Bronchial epithelial cell (primary cell): ENCODE measurements at regions not wholly inside any gene's neighbourhood (a gene's known extent, or its start where the extent isn't known, plus 50 kb on each side); places are given as distances from the start of the nearest gene placed in this dataset.

Experiments
- DNase-seq: peaks from one replicate; pipeline ENCODE4 v3.0.0-alpha.2; 2010; ENCODE audit warnings: low read depth
- FAIRE-seq: peaks from 2 replicates; lab custom pipeline; 2011; peaks lifted over from hg19 to GRCh38; lab: Jason Lieb, UNC
- H3K27me3 ChIP-seq: 2 replicates; pipeline ENCODE4 v1.5.1; 2011; ENCODE audit warnings: low read length; ENCODE audit not compliant: control insufficient read depth, insufficient read depth
- H3K36me3 ChIP-seq: 2 replicates; pipeline ENCODE4 v1.5.1; 2011; ENCODE audit warnings: low read length; ENCODE audit not compliant: control insufficient read depth, insufficient read depth
- H3K4me3 ChIP-seq: 2 replicates; pipeline ENCODE4 v1.5.1; 2011; ENCODE audit warnings: mild to moderate bottlenecking, low read depth, low read length, control low read depth
- TF ChIP-seq, protein P1 (sequence below): IDR thresholded peaks from 2 replicates; pipeline ENCODE4 v1.5.1; 2011; ENCODE audit warnings: mild to moderate bottlenecking, moderate library complexity, low read length, control low read depth, inconsistent platforms; ENCODE audit not compliant: insufficient read depth, severe bottlenecking

DNA sequence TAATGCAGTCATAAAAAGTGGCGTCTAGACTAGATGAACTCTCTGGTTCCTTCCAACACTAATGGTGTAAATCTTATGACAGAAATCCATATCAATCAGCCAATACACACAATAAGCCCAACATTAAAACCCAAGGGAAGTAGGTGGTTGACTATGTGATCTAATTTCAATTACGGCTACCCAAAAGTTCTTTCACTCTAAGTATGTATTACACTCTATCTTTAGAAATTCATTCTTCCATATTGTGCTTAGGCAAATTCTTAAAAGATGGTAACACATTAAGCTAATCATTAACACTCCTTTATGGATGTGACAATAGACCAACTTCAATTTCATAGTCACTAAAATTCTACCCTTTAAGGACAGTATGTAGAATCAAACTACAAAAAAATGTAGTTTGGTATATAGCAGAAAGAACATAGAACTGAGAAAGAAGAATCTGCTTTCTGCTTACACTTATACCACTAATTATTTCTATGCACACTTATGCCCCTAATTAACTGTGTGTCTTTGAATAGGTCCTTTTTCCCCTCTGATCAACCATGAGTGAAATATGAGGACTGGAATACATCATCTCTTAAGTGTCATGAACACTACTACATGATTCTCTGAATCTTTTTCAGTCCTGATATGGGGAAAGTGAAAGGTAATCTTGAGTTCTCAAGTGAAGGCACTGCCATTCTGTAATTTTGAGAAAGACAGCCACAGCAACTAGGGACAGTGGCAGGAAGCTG is 557.6 kb downstream of the IGSF11 start:
- no peaks in the 10 kb centered on the region for H3K36me3 ChIP-seq

DNA sequence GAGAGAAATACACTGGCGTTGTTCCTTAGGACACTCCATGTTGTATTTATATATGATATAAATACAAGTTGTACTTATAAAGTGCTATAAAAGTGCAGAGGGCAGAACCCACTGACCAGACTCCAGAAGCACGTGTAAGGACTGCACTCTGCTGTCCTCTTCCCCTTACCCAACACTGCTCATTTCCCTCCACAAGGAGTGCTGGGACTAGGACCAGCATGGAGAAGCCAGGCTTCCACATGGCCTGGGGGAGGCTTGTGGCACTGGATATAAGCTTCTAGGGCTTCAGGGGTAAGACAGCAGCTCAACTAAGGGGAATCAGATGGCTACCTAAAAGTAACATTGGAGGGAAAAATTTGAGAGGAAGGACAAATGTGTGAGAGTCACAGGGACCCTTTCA is 556.9 kb downstream of the IGSF11 start:
- no peak for FAIRE-seq
- no peaks in the 10 kb centered on the region for H3K27me3 ChIP-seq
- DNase-seq, result no peak
- TF ChIP-seq, protein P1, sequence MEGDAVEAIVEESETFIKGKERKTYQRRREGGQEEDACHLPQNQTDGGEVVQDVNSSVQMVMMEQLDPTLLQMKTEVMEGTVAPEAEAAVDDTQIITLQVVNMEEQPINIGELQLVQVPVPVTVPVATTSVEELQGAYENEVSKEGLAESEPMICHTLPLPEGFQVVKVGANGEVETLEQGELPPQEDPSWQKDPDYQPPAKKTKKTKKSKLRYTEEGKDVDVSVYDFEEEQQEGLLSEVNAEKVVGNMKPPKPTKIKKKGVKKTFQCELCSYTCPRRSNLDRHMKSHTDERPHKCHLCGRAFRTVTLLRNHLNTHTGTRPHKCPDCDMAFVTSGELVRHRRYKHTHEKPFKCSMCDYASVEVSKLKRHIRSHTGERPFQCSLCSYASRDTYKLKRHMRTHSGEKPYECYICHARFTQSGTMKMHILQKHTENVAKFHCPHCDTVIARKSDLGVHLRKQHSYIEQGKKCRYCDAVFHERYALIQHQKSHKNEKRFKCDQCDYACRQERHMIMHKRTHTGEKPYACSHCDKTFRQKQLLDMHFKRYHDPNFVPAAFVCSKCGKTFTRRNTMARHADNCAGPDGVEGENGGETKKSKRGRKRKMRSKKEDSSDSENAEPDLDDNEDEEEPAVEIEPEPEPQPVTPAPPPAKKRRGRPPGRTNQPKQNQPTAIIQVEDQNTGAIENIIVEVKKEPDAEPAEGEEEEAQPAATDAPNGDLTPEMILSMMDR, result no peak
- H3K36me3 ChIP-seq, result no peaks in the 10 kb centered on the region
- no peak overlapping the region for H3K4me3 ChIP-seq

More for the DNA sequence above, 557.6 kb downstream of the IGSF11 start:
- no peak overlapping the region for H3K4me3 ChIP-seq
- H3K27me3 ChIP-seq, result no peaks in the 10 kb centered on the region
- DNase-seq (no peak), FAIRE-seq (no peak)
- TF ChIP-seq, protein P1, result no peak

DNA sequence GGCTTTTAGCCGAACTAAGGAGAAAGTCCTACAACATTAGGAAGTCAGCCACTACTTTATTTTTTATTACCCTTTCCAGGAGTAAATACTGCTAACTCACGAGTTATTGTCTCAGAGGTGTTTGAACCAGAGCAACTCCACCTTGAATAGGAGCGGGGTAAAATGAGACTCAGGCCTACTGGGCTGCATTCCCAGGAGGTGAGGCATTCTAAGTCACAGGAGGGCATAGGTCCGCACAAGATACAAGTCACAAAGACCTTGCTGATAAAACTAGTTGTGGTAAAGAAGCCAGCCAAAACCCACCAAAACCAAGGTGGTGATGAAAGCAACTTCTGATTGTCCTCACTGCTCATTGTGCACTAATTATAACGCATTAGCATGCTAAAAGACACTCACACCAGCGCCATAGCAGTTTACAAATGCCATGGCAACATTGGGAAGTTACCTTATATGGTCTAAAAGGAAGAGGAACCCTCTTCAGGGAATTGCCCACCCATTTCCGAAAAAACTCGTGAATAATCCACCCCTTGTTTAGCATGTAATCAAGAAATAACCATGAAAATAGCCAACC is 555.9 kb downstream of the IGSF11 start:
- DNase-seq (peak; percentile 69), FAIRE-seq (peak; percentile 18)
- TF ChIP-seq, protein P1, result no peak
- Histone ChIP-seq H3K27me3 (no peaks in the 10 kb centered on the region), H3K4me3 (no peak overlapping the region), H3K36me3 (no peaks in the 10 kb centered on the region)

DNA sequence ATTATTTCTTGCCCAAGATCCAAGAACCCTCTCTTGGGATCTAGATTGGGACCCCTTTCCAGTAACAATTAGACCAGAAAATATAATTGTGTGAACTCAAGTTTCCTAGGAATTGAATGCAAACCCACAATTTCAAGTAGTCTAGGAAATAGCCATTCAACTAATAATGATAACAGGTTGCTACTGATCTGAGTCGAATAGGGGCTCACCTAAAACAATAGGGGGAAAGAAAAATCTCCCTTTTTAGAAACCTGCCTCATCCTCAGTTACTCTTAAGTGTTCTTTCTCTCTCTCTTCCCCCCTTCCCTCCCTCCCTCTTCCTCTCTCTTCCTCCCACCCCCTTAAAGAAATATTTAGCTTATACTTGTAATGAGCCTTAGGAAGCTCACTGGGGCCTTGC is 555.3 kb downstream of the IGSF11 start:
- no peak overlapping the region for H3K4me3 ChIP-seq
- no peak for FAIRE-seq
- TF ChIP-seq, protein P1, result no peak
- no peaks in the 10 kb centered on the region for H3K27me3 ChIP-seq
- H3K36me3 ChIP-seq, result no peaks in the 10 kb centered on the region
- DNase-seq, result no peak

DNA sequence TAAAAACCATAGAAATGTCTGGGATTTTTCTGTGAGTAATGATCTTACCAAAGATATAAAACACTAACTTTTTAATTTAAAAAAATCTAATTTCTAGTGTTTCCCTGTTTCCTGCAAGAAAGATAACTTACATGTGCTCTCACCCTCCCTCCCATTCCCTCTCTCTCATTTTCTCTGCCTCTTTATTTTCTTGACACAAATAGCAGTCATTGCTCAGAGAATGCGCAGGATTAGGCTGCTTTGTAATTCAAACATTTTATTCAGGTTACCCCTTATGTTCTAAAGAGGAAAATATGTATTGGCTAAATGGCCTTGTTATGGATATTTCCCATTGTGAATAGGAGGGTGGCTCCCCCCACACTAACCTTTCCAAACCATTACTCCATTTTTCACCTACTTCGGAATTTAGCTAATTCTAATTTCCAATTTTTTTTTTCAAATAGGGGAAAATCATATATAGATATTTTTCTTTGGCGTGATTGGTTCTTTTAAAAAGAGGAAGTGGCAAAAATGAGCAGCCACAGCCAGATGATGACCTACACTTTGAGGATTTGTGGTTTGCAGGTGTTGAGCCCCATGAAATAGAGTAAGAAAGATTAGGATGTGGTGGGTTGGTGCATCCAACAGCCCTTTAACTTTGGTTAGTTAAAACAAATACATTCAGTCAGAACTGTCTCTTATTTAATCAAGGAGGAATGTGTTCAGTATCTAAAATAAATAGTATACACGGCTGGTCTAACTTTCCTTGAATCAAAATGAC is 554.4 kb downstream of the IGSF11 start:
- DNase-seq (no peak), FAIRE-seq (no peak)
- no peak overlapping the region for H3K4me3 ChIP-seq
- H3K27me3 ChIP-seq, result no peaks in the 10 kb centered on the region
- H3K36me3 ChIP-seq, result no peaks in the 10 kb centered on the region
- TF ChIP-seq, protein P1, result no peak
